HEK293 (cell line): ENCODE measurements at regions not wholly inside any gene's neighbourhood (a gene's known extent, or its start where the extent isn't known, plus 50 kb on each side); places are given as distances from the start of the nearest gene placed in this dataset.

ENCODE experiments used
- BCL6B ChIP-seq: fragments of 450-650 bp; formaldehyde crosslinking; IDR thresholded peaks from 2 replicates; pipeline ENCODE4 v1.5.1; 2017; ENCODE audit warnings: missing biosample characterization, missing genetic modification characterization
- OVOL3 ChIP-seq: fragments of 450-650 bp; formaldehyde crosslinking; IDR thresholded peaks from 2 replicates; pipeline ENCODE4 v1.5.1; 2016; ENCODE audit warnings: missing biosample characterization, missing genetic modification characterization
- PRDM10 ChIP-seq: fragments of 450-650 bp; formaldehyde crosslinking; IDR thresholded peaks from 2 replicates; pipeline ENCODE4 v1.5.1; 2016; ENCODE audit warnings: missing biosample characterization, missing genetic modification characterization
- REPIN1 ChIP-seq: fragments of 450-650 bp; formaldehyde crosslinking; IDR thresholded peaks from 2 replicates; pipeline ENCODE4 v1.5.1; 2017; ENCODE audit warnings: missing biosample characterization, missing genetic modification characterization, low read depth
- YY1 ChIP-seq: fragments of 450-650 bp; formaldehyde crosslinking; IDR thresholded peaks from 2 replicates; pipeline ENCODE4 v1.5.1; 2018; ENCODE audit warnings: missing biosample characterization, missing genetic modification characterization
- ZBTB44 ChIP-seq: fragments of 450-650 bp; IDR thresholded peaks from 2 replicates; pipeline ENCODE4 v1.5.1; 2018; ENCODE audit warnings: missing biosample characterization, mild to moderate bottlenecking, missing genetic modification characterization
- ZBTB8A ChIP-seq: fragments of 450-650 bp; formaldehyde crosslinking; IDR thresholded peaks from 2 replicates; pipeline ENCODE4 v1.5.1; 2016; ENCODE audit warnings: missing biosample characterization, missing genetic modification characterization
- ZNF549 ChIP-seq: fragments of 450-650 bp; IDR thresholded peaks from 2 replicates; pipeline ENCODE4 v1.5.1; 2018; ENCODE audit warnings: missing biosample characterization, missing genetic modification characterization, mild to moderate bottlenecking, inconsistent platforms, moderate library complexity
- ZNF658 ChIP-seq: fragments of 450-650 bp; formaldehyde crosslinking; IDR thresholded peaks from 2 replicates; pipeline ENCODE4; 2016; ENCODE audit warnings: missing biosample characterization, missing genetic modification characterization
- ZSCAN30 ChIP-seq: fragments of 450-650 bp; IDR thresholded peaks from 2 replicates; pipeline ENCODE4 v1.5.1; 2018; ENCODE audit warnings: missing biosample characterization, mild to moderate bottlenecking, missing genetic modification characterization, moderate library complexity
- TF ChIP-seq, protein P1 (sequence below): fragments of 450-650 bp; formaldehyde crosslinking; conservative IDR thresholded peaks from 2 replicates; pipeline ENCODE4 v1.5.1; 2016; ENCODE audit warnings: low read depth, missing biosample characterization, missing genetic modification characterization
- TF ChIP-seq, protein P2 (sequence below): fragments of 450-650 bp; formaldehyde crosslinking; IDR thresholded peaks from 2 replicates; pipeline ENCODE4 v1.5.1; 2016; ENCODE audit warnings: missing biosample characterization, missing genetic modification characterization
- TF ChIP-seq, protein P3 (sequence below): sonication (generic); formaldehyde crosslinking; IDR thresholded peaks from 2 replicates; pipeline ENCODE4 v1.8.1; 2022; ENCODE audit warnings: mild to moderate bottlenecking, moderate library complexity, missing genetic modification reagents
- TF ChIP-seq, protein P4 (sequence below): fragments of 450-650 bp; formaldehyde crosslinking; IDR thresholded peaks from 2 replicates; pipeline ENCODE4 v1.5.1; 2016; ENCODE audit warnings: missing biosample characterization, missing genetic modification characterization

GRCh38 chr9:84502066-84502465 lies 161.5 kb upstream of the SLC28A3 start:
- TF ChIP-seq, protein P1, sequence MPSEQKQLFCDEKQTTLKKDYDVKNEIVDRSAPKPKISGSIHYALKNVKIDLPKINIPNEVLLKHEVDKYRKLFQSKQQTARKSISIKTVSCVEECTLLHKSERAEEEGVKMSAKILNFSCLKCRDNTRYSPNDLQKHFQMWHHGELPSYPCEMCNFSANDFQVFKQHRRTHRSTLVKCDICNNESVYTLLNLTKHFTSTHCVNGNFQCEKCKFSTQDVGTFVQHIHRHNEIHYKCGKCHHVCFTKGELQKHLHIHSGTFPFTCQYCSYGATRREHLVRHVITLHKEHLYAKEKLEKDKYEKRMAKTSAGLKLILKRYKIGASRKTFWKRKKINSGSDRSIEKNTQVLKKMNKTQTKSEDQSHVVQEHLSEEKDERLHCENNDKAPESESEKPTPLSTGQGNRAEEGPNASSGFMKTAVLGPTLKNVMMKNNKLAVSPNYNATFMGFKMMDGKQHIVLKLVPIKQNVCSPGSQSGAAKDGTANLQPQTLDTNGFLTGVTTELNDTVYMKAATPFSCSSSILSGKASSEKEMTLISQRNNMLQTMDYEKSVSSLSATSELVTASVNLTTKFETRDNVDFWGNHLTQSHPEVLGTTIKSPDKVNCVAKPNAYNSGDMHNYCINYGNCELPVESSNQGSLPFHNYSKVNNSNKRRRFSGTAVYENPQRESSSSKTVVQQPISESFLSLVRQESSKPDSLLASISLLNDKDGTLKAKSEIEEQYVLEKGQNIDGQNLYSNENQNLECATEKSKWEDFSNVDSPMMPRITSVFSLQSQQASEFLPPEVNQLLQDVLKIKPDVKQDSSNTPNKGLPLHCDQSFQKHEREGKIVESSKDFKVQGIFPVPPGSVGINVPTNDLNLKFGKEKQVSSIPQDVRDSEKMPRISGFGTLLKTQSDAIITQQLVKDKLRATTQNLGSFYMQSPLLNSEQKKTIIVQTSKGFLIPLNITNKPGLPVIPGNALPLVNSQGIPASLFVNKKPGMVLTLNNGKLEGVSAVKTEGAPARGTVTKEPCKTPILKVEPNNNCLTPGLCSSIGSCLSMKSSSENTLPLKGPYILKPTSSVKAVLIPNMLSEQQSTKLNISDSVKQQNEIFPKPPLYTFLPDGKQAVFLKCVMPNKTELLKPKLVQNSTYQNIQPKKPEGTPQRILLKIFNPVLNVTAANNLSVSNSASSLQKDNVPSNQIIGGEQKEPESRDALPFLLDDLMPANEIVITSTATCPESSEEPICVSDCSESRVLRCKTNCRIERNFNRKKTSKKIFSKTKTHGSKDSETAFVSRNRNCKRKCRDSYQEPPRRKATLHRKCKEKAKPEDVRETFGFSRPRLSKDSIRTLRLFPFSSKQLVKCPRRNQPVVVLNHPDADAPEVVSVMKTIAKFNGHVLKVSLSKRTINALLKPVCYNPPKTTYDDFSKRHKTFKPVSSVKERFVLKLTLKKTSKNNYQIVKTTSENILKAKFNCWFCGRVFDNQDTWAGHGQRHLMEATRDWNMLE (tag by site-specific recombination) = no peak
- no peak for TF ChIP-seq ZBTB8A (tag by site-specific recombination)
- TF ChIP-seq, protein P2, sequence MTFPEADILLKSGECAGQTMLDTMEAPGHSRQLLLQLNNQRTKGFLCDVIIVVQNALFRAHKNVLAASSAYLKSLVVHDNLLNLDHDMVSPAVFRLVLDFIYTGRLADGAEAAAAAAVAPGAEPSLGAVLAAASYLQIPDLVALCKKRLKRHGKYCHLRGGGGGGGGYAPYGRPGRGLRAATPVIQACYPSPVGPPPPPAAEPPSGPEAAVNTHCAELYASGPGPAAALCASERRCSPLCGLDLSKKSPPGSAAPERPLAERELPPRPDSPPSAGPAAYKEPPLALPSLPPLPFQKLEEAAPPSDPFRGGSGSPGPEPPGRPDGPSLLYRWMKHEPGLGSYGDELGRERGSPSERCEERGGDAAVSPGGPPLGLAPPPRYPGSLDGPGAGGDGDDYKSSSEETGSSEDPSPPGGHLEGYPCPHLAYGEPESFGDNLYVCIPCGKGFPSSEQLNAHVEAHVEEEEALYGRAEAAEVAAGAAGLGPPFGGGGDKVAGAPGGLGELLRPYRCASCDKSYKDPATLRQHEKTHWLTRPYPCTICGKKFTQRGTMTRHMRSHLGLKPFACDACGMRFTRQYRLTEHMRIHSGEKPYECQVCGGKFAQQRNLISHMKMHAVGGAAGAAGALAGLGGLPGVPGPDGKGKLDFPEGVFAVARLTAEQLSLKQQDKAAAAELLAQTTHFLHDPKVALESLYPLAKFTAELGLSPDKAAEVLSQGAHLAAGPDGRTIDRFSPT = no peak
- TF ChIP-seq, protein P3, sequence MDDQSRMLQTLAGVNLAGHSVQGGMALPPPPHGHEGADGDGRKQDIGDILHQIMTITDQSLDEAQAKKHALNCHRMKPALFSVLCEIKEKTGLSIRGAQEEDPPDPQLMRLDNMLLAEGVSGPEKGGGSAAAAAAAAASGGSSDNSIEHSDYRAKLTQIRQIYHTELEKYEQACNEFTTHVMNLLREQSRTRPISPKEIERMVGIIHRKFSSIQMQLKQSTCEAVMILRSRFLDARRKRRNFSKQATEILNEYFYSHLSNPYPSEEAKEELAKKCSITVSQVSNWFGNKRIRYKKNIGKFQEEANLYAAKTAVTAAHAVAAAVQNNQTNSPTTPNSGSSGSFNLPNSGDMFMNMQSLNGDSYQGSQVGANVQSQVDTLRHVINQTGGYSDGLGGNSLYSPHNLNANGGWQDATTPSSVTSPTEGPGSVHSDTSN (CRISPR knock-in tag) = no peak
- no peak for TF ChIP-seq PRDM10
- TF ChIP-seq, protein P4, sequence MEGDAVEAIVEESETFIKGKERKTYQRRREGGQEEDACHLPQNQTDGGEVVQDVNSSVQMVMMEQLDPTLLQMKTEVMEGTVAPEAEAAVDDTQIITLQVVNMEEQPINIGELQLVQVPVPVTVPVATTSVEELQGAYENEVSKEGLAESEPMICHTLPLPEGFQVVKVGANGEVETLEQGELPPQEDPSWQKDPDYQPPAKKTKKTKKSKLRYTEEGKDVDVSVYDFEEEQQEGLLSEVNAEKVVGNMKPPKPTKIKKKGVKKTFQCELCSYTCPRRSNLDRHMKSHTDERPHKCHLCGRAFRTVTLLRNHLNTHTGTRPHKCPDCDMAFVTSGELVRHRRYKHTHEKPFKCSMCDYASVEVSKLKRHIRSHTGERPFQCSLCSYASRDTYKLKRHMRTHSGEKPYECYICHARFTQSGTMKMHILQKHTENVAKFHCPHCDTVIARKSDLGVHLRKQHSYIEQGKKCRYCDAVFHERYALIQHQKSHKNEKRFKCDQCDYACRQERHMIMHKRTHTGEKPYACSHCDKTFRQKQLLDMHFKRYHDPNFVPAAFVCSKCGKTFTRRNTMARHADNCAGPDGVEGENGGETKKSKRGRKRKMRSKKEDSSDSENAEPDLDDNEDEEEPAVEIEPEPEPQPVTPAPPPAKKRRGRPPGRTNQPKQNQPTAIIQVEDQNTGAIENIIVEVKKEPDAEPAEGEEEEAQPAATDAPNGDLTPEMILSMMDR (tag by site-specific recombination) = no peak
- no peak for TF ChIP-seq ZBTB44
- TF ChIP-seq REPIN1 (tag by site-specific recombination) = no peak
- TF ChIP-seq BCL6B (tag by site-specific recombination) = no peak
- no peak for TF ChIP-seq OVOL3 (tag by site-specific recombination)
- TF ChIP-seq ZNF658 = no peak
- no peak for TF ChIP-seq YY1 (tag by site-specific recombination)
- no peak for TF ChIP-seq ZNF549 (tag by site-specific recombination)
- no peak for TF ChIP-seq ZSCAN30 (tag by site-specific recombination)
